ENCODE measurements at regions not wholly inside any gene's neighbourhood (a gene's known extent, or its start where the extent isn't known, plus 50 kb on each side); places are given as distances from the start of the nearest gene placed in this dataset.
"Not testable (repeated sequence)": the region's sequence is repeated elsewhere in the genome, so short reads cannot be mapped to it uniquely, and the experiment has no call there.

- TF ChIP-seq CTCF (IDR thresholded peaks at IDR 0.05; ENCODE audit: insufficient read depth, low read length, poor library complexity, severe bottlenecking), result no peak
- Histone ChIP-seq H3K27me3 (ENCODE audit: control insufficient read depth, insufficient read depth, low read length) (no peaks in the 10 kb centered on the region), H3K36me3 (ENCODE audit: control insufficient read depth, insufficient read depth, low read length) (no peaks in the 10 kb centered on the region), H3K4me3 (ENCODE audit: low read depth, low read length) (no peak overlapping the region)
- DNase-seq (ENCODE audit: low read depth), result no peak
Measured at GRCh38 chr21:17197996-17198395, 314.8 kb upstream of the CXADR start.

GRCh38 chr21:17200250-17200649, 312.6 kb upstream of the CXADR start:
- no peaks in the 10 kb centered on the region for H3K36me3 ChIP-seq (ENCODE audit: control insufficient read depth, insufficient read depth, low read length)
- H3K4me3 ChIP-seq (ENCODE audit: low read depth, low read length), result no peak overlapping the region
- H3K27me3 ChIP-seq (ENCODE audit: control insufficient read depth, insufficient read depth, low read length), result no peaks in the 10 kb centered on the region
- no peak for TF ChIP-seq CTCF (IDR thresholded peaks at IDR 0.05; ENCODE audit: insufficient read depth, low read length, poor library complexity, severe bottlenecking)
- DNase-seq (ENCODE audit: low read depth), result no peak

- Histone ChIP-seq H3K4me3 (ENCODE audit: low read depth, low read length) (no peak overlapping the region), H3K27me3 (ENCODE audit: control insufficient read depth, insufficient read depth, low read length) (no peaks in the 10 kb centered on the region), H3K36me3 (ENCODE audit: control insufficient read depth, insufficient read depth, low read length) (no peaks in the 10 kb centered on the region)
- no peak for TF ChIP-seq CTCF (IDR thresholded peaks at IDR 0.05; ENCODE audit: insufficient read depth, low read length, poor library complexity, severe bottlenecking)
- no peak for DNase-seq (ENCODE audit: low read depth)
Measured at GRCh38 chr21:17201741-17202260, 311.0 kb upstream of the CXADR start.

GRCh38 chr21:17214801-17215200, 298.0 kb upstream of the CXADR start:
- no peak for TF ChIP-seq CTCF (IDR thresholded peaks at IDR 0.05; ENCODE audit: insufficient read depth, low read length, poor library complexity, severe bottlenecking)
- H3K36me3 ChIP-seq (ENCODE audit: control insufficient read depth, insufficient read depth, low read length), result no peaks in the 10 kb centered on the region

GRCh38 chr21:17219050-17219449, 293.8 kb upstream of the CXADR start:
- H3K4me3 ChIP-seq (ENCODE audit: low read depth, low read length); DNase-seq (ENCODE audit: low read depth); H3K27me3 ChIP-seq (ENCODE audit: control insufficient read depth, insufficient read depth, low read length); H3K36me3 ChIP-seq (ENCODE audit: control insufficient read depth, insufficient read depth, low read length): not testable (repeated sequence)

More at GRCh38 chr21:17214801-17215200, 298.0 kb upstream of the CXADR start:
- Histone ChIP-seq H3K27me3 (ENCODE audit: control insufficient read depth, insufficient read depth, low read length) (no peaks in the 10 kb centered on the region), H3K4me3 (ENCODE audit: low read depth, low read length) (no peak overlapping the region)
- no peak for DNase-seq (ENCODE audit: low read depth)

GRCh38 chr21:17231124-17231523, 281.7 kb upstream of the CXADR start:
- Histone ChIP-seq H3K36me3 (ENCODE audit: control insufficient read depth, insufficient read depth, low read length) (no peaks in the 10 kb centered on the region), H3K27me3 (ENCODE audit: control insufficient read depth, insufficient read depth, low read length) (no peaks in the 10 kb centered on the region), H3K4me3 (ENCODE audit: low read depth, low read length) (no peak overlapping the region)
- DNase-seq (ENCODE audit: low read depth), result no peak
- peak; percentile 2 for TF ChIP-seq CTCF (IDR thresholded peaks at IDR 0.05; ENCODE audit: insufficient read depth, low read length, poor library complexity, severe bottlenecking)
